EL (cell line): ENCODE measurements at regions not wholly inside any gene's neighbourhood (a gene's known extent, or its start where the extent isn't known, plus 50 kb on each side); places are given as distances from the start of the nearest gene placed in this dataset.
"Not testable (repeated sequence)": the region's sequence is repeated elsewhere in the genome, so short reads cannot be mapped to it uniquely, and the experiment has no call there.

Experiments
- DNase-seq: peaks from one replicate; pipeline ENCODE4 v3.0.0-alpha.2; 2016

DNA sequence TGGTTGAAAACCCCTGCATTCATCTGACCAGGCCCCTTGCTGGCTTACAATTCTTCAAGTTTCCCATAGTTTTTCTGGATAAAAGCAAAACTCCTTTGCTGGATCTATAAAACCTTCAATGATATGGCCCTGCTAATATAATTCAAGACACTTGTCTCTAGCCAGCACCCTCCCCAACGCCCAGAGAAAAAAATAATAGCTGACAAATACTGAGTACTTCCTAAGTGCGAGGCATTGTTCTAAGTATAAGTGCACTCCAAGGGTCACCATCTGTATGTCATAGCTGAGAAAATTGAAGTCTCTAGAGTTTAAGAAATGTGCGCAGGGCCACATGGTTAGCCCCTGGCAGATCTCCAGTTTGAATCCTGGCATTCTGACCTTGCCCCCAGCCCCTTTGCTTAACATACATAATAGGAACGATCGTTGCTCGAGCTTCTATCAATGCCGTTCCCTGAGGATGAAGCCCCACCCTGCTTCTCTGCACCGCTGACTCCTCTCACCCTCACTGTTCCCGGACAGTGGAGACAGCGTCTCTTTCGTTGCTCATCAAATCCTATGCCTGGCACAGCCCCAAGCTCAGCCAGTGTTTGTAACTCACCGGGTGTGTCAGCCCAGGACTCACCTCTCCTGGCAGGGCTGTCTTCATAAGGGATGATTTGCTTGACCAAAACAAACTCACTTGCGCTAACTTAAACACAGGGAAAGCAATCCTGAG is 377.1 kb upstream of the PROK2 start:
- peak; percentile 36 for DNase-seq

DNA sequence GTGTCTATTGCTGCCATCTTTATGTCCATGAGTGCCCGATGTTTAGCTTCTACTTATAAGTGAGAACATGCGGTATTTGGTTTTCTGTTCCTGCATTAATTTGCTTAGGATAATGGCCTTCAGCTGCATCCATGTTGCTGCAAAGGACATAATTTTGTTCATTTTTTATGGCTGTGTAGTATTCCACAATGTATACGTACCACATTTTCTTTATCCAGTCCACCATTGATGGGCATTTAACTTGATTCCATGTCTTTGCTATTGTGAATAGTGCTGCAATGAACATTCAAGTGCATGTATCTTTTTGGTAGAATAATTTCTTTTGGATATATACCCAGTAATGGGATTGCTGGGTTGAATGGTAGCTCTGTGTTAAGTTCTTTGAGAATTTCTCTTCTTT is 376.3 kb upstream of the PROK2 start:
- not testable (repeated sequence) for DNase-seq

DNA sequence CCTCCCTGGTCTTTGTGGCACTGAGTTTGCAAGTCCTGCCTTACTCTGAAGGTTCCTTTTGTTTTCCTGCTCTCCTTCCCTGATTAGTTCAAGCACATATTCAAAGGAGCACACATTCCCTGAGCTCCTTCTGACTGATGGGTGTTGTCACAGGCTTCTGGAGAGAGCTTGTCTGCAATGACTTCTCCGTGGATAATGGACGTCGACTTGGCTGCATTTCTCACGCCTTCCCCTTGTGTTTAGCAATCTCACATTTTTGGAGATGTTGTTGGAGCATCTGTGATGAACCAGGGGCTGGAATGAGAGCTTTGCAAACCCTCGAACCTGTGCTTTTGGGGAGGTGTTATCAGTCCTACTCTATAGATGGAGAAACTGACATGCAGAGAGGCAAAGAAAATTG is 375.4 kb upstream of the PROK2 start:
- DNase-seq, result no peak

DNA sequence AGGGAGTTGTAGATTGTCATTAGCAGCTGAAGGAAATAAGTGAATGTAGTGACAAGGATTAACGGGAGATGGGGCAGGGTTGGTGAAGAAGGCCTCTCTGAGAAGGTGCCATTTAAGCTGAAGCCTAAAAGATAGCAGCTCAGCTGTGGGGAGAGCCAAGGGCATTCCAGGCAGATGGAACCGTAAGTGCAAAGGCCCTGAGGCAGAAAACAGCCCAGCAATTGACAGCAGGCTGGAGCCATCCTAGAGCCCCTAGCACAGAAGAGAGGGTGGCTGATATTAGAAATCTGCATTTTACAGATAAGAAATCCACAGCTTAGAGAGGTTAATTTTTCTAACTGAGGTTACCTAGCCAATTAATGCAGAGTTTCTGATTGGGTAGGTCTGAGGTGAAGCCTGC is 374.5 kb upstream of the PROK2 start:
- DNase-seq, result no peak

DNA sequence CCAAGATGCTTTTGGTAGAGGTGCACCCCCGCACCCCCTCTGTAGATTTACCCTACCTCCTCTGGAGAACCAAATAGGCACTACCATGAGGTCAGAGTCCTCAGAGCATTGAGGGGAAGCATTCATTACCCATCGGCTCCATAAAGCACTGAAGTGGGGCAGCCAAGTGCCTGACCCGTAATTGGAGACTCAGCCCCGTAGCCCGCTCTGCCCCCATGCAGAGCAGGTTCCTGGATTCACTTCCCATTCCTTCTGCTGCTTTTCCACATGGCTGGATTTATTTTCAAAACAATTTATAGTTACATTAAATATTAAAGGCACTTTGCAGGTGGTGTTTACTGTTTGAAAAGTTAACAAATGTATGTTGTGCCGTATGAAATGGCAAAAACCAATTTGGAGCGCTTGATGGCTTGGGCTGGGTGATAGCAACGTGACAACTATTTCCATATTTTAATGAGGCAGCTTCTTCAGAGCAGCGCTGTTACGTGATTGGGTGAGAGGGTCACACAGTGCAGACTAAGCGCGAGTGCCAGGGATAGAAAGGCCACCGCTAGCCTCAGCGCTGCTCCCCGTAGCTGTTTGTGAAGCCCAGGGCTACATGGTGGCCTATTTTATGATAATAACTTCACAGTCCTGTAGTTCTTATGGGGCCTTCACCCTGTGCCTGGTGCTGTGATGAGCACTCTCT is 373.8 kb upstream of the PROK2 start:
- no peak for DNase-seq

DNA sequence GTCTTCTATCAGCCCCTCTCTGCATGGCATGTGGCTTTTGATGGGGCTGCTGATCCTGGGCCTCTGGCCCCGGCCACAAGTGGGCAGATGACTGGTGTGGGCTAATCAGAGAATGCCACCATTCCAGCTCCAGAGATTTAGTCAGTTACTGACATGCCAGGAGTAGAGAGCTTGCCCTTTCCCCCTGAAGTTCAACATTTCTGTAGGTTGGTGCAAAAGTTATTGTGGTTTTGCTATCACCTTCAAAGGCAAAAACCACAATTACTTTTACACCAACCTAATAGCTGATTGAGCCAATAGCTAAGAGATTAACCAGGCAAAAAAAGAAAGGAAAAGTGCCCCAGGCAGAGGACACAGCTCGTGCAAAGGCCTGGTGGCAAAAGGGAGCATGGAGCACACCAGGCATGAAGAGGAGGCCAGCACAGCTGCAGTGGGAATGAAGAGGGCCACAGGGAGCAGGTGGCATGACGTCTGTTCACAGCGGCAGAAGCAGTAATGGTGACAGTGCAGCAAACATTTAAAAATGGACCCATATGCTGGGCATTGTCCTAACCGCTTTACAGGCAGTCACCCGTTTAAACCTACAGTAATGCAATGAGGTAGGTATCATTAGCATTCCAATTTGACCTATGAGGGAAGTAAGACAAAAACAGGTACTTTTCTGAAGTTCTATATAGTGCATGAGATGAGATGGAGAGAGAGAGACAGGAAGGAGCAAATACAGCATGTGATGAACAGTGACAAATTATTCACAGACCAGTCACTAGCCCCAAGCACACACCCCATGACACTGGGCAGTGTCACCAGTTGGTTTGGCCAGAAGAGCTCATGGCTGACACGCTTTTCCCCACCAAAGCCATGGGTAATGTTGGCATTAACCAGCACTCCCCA is 373.0 kb upstream of the PROK2 start:
- DNase-seq, result no peak

DNA sequence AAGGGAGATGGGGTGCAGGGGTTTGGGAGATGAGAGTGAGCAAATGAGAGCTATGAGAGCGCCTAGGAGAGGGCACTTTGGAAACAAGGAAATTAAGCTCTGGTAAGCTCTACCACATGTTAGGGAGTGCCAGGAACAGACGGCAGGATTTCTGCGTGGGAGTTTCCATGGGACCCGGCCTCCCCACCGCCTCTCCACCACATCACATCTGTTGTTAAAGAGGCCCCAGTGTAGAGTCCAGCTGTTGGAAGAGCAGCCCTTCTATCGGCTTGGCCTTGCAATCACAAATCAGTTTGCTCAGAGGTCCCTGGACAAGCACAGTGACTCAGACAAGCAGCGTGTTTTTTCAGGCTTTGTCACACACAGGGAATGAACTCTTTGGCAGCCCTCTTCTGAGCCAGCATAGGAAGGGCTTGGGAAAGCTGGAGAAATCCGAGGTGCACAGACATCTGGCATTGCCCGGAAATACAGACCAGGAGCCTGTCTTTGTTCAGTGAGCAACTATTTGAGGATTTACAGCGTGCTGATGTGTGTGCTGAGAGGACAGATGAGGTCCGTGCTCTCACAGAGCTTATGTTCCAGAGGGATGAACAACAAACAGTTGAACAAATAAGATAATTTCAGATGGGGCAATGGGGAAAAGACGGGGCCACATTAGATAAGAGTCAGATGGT is 370.6 kb upstream of the PROK2 start:
- peak; percentile 96 for DNase-seq

DNA sequence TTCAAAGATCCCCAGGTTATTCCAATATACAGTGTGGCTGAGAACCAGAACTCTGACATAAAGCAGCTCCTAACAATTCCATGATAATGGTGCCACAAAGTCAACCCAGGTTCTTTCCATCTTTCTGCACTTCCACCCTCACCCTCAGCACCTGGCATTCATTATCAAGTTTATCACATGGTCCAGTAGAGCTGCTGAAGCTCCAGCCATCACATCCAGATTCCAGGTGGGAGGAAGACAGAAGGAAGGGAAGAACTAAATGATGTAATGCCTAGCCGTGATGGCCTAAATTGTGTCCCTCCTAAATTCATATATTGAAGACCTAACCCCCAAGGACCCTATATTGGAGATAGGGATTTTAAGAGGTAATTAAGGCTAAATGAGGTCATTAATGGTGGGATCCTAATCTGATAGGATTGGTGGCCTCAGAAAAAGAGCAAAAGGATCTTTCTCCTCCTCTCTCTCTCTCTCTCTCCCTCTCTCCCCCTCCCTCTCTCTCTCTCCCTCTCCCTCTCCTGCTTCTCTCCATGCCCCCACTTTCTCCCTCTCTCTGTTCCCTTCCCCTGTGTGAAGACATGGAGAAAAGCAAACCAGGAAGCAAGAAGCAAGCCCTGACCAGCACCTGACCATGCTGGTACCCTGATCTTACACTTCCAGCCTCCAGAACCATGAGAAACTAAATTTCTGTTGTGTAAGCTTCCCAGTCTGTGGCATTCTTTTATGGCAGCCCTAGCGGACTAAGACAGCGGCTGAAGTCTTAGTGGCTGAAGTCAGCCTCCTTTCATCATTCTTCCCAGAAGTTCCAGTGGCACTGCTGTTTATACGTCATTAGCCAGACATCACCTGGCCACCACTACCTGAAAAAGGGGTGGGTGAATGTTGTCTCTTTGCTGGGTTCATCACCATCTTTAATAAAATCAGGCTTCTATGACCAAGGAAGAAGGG is 369.7 kb upstream of the PROK2 start:
- no peak for DNase-seq

DNA sequence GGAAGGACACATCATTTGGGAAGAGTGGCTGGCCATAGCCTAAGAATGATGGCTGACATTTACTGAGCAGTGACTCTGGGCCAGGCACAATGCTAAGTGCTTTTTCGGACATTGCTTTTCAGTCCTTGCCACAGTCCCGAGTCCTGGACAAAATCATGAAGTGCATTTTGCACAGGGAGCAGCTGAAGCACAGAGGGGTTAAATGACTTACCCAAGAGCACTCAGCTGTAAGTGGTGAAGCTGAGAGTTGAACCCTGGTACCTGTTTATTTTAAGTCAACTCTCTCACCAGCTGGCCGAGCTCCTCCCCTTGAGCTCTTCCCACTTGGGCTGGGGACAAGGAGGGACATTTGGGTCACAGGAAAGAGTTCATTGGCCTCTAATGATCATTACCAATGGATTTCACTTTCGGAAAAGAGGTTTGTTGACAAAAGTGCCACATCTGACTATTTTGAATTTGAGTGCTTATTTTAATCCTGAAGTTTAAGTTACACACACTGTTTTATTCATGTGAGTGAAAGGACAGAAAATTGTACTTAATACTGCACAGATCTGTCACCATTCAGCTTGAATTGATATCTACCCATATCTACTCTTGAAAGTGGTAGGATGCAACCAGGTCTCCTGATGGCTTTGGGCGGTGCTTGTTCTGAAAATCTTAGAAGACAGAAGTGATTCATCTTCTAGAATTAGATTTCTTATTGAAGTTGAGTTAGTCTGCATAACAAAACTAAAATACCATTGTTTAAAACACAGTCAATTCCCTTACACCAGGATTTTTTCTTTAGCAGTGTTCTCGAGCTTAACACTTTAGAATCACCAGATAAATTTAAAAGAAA is 368.7 kb upstream of the PROK2 start:
- no peak for DNase-seq

DNA sequence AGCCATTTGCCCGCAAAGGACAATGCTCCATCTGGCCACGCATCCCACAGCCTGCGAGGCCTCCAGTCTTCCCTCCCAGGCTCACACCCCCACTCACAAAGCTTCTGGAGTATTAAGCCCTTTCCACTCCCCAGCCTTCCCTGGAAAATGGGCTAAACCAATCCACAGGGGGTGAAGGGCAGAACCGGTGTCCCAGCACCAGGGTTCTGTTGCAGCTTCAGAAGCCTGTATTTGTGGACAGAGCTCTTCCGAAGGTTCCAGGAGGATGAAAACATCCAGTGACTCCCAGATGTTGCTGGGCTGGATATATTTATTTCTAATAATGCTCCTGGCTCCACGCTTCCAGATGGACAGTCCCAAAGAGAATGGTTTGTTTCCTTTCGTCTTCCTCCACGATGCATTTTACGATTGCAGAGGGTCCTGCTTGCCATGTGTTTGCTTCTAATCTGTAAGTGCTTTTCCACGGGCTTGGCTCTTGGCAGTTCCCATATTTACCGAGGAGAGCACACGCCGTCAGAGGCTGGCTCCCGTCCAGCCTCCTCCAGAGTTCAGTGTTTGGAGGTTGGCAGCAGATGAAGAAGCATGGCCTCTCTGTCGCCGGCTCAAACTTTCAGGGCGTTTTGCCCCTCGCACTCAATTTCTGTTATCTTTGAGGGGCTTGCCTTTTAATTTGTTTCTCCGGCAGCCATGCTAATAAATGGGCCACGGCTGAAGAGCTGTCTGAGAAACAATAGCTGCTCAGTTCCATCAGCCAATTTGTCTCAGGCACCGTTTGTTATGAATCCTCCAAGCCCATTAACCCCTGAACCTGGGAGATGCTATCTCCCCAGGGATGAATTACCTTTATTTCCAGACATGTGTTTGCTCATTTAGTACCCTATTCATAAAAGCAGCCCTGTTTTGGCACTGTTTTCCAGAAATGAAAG is 367.9 kb upstream of the PROK2 start:
- peak; percentile 51 for DNase-seq

DNA sequence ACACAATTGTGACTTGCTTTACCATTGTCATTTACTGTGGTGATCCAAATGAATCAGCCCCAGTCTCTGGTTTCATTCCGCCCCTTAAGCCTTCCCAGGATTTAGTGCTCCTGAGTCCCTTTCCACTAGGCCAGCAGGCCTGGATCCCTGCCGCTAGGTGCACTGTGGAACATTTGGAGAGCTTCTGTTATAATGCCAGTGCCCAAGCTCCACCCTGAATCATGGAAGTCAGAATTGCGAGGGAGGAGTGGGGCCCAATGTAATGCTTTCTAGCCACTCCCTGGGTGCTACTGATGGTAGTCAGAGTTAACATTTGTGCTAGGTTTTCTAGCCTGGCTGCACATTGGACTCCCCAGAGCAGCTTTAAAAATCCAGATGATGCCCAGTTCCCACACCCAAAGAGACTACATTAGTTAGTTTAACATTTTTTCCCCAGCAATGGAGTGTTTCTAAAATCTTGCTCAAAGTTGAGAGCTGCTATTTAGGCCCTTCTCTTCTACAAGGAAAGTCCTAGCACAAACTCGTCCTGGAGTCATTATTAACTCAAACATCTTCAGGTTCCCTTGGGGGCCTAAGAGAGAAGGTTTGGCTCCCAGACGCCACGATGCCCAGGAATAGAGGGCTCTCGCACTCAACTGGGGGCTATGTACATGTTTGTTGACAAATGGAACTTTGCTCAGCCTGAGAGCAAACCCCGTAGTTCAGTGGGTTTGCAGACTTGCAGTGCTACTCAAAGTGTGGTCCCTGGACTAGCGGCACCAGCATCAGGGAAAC is 366.7 kb upstream of the PROK2 start:
- DNase-seq, result no peak

DNA sequence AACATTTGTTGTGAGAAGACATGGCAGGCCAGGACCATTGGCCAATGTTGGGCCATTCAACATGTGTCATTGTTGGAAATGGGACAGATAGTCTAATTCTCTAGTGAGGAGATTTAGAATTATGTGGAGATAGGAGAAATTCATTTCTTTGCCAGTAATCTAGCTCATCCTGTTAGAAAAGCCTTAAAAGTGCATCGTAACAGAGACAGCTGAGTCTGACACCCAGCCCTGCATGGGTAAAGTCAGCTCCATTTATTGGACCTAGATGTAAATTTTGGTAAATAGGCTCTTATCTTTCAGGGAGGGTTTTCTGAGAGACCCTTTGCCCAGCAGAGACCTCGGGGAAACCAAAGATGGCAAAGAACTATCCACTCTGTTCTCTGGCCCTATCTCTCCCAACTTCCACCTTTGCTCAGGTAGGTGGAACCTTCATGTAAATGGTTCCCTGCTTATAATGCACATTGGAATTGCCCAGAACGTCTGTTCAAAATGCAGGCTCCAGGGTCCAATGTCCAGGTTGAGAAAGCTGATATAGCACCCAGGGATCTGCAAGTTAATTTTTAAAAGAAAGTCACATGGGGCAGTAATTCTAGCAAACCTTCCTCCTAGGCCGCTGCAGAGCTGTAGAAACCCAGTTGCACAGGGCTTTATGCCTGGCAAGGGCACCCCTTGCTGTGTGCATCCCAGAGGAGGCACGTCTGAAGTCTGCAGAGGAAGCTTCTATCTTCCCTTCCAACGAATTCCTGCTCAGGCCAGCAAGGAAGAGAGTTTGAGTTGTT is 365.9 kb upstream of the PROK2 start:
- no peak for DNase-seq

DNA sequence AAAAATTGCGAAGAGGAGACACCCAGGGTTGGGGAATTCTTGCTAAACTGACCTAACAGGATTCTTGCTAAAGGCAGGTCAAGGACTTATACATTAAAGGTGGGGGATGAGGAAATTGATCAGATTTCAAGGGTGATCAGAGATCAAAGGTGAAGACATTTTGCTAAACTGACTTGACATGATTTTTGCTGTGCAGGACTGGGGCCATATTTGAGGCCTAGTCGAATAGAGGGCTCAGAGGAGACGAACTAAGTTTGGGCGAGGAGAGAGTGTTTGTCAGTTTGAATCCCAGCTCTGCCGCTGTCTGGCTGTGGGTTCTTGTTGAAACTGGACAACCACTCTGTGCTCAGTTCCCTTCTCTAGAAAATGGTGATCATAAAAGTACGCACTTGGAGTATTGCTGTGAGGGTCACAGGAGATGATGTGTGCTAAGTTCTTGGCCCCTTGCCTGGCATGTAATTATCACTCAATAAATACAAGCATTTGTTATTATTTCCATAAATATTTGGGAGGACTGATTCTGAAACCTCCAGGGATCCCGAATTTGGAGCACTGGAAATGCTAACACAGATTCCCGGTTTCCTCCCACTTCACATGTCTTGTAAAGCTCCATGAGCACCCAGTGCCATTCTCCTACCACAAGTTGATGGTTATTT is 364.8 kb upstream of the PROK2 start:
- no peak for DNase-seq

DNA sequence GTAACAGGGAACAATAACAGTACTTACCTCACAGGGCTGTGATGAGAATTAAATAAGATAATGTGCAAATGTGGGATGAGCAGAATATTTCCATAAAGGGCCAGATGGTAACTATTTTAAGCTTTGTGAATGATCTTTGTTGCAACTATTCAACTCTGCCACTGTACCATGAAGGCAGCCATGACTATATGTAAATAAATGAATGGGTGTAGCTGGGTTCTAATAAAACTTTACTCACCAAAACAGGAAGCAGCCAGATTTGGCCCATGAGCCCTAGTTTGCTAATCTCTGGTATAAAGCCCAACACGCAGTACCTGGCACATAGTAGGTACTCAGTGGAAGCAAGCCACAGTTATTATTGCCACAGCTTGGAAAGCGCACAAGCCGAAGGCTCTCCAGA is 362.7 kb upstream of the PROK2 start:
- DNase-seq, result no peak

DNA sequence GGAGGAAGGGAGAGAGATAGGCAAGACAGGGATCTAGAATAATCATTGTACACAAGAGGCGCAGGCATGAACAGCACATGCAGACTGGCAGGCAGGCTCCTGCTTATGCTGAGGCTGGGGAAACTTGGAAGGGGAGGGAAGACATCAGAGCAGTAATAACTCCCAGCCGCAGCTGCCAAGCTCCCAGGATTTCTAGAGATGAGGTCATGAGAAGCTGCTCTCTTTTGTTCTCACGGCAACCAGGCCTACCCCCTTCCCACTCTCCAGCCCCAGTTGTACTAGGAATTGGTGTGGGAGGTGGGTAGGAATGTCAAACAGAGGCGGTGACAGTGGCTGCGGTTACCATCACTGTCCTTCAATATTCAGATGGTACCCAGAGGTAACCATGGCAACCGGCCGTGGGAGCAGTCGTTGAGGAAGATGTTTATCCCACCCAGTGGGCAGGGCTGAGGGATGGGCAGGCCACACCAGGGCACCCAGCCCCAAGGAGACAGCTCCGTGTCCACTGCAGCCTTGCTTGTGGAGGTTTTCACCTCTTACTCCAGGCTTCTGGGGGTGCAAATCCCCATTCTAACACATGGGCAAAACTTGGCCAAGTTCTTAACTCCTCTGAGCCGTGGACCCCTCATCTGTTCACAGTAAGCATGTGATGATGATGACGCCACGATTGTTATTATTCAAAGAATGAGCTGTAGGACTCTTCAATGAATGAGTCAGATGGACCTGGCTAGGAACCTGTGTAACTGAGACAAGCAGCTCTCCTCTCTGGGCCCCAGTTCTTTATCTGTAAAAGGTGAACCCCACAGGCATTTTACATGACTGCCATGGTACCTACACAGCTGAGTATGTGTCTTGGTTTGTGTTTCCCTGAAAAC is 360.8 kb upstream of the PROK2 start:
- peak; percentile 31 for DNase-seq

DNA sequence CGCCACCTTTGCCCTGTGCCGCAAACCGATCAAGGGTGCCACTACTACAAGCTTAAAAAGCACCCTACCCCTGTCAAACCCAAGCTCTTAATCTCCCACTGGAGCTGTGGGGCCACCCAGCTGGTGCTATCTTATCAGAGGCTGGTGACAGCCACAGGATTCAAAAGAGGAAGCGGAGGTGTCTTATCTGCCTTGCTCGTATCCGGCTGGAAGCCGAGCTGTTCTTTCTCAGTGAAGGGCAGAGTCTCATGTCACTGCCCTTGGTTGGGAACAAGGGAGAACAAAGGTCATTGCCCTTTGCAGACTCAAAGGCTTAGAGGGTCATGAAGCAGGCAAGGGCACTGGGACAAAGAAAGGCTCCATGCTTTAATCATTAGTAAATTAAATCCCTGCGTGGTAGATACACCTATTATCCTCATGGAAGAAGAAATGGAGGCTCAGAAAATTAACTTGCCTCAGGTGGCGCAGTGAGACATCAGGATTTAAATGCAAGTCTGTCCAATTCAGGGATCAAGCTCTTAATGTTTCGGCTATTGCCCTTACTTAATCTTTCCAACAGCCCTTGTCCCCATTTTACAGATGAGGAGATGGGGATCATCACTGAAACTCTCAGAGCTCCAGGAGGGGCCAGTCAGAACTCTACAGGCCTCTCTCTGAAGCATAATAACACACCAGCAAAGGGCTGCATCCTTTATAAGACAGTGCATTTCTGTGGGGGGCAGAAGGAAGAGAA is 360.0 kb upstream of the PROK2 start:
- DNase-seq, result no peak
